Kidney tubule cell (primary cell): ENCODE measurements at regions not wholly inside any gene's neighbourhood (a gene's known extent, or its start where the extent isn't known, plus 50 kb on each side); places are given as distances from the start of the nearest gene placed in this dataset.
"Not testable (repeated sequence)": the region's sequence is repeated elsewhere in the genome, so short reads cannot be mapped to it uniquely, and the experiment has no call there.

Experiments
- DNase-seq: peaks from one replicate; pipeline ENCODE4 v3.0.0-alpha.2; 2018; ENCODE audit warnings: low spot score

DNA sequence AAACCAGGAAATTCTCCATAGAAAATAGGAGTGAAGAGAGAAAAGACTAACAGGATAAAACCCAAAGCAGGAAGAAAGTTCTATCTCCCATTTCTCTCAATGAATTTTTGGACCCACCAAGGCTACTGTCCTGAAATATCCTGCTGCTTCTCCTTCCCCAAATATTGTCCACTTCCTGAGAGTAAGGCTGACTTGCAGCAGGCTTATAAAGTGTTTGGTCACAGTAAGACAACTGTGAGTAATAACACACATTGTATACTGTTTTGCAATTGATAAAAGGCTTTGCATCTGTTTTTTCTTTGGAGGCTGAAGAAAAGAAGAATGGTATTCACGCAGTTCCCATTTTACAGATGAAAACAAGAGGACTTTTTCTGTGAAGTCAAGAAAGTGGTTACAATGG lies 52.8 kb downstream of the FOXD4L6 start:
- not testable (repeated sequence) for DNase-seq

DNA sequence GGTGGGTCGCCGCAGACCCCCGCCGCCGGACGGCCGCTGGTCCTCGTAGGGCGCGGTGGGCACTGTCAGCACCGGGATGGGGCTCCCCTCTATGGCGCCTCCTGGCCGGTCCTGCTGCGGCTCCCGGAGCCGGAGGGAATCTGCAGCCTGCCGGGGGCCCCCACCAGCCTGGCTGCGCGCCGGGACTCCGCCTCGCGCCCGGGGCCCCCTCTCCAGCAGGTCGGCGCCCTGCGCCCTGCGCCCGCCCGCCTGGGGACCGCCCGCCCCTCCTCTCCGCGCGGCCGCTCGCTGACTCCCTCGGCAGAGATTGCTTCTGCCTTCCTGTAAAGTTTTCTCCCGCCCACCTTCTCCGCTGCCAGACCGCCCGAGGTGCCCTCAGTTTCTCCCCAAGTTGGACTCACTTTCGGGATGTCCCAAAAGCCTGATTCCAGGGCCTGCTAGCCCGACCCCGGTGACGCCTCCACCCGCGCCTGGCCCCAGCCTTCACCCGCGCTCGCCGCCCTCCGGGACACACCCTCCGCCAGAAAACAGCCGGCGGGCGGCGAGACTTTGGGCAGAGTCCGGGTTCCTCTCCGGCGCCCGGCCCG lies 54.0 kb downstream of the FOXD4L6 start:
- peak; percentile 55 for DNase-seq

DNA sequence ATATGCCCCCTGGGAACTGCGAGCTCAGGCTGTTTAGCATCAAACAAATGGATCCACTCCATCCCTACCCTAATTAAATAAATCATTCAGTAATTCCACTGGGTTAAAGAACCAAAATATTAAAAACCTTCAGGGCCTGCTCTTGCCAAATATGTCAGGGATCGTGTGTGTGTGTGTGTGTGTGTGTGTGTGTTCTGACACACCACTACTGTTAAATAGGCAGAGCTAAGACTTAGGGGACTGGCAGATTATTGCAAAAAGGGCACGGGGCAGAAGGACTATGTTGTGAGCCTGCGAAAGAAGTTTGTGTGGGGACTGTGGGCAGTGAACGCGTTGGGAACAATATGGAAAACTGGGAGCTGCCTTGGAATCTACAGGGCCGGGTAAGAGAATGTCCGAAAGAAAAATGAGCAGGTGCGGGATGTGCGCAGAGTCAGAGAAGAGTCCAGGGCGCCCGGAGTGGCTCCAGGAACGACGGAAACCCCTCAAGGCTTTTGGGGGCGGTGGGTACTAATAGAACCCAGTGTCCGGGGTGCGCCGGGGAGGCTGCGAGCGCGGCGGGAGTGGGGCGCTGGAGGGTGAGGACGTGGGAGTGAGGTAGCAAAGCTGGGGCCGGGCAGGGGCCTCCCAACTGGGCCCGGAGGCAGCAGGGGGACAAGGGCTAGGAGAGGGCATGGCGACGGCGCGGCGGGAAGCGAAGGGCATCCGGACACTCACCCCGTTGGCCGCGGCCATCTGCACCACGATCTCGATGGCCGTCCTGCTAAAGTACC lies 54.8 kb downstream of the FOXD4L6 start:
- DNase-seq = peak; percentile 13

DNA sequence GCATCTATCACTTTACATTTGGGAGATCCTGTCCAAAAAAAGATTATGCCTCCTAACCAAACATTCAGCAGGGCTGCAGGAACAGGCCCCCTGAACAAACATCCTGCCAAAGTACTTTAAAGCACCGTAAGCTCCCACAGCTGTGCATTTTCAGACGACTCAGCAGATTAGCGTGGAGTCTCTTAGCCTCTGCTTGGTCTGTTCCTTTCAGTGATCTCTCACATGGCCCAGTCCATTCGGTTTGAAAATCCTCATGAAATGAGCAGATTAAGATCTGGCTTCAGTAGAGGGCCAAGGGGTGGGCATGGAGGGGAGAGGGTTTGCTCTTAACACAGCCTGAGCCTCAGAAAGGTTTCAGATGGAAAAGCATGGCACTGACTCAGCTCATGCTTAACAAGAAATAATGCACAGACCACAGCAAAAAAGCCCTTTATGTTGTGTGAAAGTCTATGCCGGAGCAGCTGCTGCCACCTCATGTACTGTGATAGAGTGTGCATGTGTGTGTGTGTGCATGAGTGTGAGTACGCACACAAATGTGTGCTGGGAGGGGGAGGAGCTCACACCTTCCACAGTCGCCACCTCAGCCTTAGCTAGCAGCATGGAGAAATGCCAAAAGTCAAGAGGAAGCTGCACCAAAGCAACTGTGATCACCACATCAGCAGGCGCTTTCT lies 64.2 kb downstream of the FOXD4L6 start:
- peak; percentile 41 for DNase-seq

DNA sequence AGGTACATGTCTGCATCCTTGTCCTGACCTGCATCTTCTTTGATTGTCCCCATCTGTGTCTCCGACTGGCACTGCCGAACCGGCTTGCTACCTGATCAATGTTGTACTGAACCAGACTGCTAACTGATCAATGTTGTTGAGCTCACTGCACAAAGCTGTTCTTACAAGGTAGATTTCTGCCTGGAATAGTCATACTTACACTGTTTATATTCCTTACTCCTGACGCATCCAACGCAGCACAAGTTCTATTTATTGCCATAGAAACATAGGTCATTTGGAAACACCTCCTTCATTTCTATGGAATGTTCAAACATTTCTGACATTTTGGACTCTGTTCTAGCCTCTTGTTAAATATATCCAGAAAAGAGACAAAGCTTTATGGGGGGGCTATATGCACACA lies 65.2 kb downstream of the FOXD4L6 start:
- not testable (repeated sequence) for DNase-seq

DNA sequence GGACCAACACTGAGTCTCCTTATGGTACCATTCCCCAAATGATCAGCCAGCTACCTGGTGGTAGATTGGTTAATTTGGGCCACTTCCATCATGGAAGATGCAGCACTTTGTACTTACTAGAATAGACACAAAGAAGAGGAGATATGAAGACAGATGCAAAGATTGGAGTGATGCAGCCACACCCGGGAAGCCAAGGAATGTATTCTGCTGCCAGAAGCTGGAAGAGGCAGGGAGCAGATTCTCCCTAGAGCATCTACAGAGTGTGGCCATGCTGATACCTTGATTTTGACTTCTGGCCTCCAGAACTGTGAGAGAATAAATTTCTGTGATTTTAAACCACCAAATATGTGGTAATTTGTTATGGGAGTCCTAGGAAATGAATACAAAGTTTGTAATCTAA lies 68.9 kb downstream of the FOXD4L6 start:
- DNase-seq = not testable (repeated sequence)

DNA sequence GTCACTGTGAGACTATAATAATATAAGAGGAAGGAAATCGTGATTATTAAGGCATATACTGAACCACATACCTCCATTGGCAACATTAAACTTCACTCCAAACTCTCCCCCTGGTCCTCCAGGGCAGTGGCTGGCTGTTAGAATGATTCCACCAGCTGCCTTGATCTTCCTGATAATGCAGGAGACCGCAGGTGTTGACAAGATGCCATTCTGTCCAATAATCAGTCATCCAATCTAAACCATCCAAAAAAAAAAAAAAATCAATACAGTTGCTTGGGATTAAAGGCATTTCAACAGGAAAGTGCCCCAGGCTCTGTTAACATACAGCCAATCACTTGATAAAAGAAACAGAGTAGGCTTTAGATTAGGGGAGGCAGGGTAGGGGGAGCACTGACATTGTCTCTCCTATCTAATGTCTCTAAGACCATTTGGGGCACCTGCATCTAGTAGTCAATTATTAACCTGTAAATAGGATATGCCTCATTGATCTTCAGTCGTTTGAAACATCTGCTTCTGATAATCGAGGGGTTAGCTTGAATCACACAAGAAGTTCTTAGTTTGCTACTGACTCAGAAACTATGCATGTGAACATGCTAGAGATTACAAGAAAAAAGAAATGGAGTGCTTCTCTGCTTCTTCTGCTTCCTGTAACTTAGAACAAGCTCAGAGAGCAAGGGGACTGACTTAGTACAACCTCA lies 74.7 kb downstream of the FOXD4L6 start:
- DNase-seq = peak; percentile 83

DNA sequence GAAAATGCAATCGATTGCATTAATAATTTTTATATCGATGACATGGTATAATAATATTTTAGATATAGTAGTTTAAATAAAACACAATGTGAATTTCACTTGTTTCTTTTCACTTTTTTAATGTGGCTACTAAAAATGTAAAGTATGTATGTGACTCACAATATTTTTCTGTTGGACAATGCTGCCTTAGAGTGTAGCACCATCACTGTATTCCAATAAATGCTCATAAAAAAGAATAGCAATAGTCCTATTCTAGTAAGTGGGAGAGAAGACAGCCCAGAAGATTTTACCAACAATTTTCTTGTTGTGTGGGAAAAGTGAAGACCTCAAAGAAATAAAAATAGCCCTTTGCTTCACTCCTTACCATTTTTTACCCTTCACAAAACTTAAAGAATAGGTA lies 79.8 kb downstream of the FOXD4L6 start:
- not testable (repeated sequence) for DNase-seq

DNA sequence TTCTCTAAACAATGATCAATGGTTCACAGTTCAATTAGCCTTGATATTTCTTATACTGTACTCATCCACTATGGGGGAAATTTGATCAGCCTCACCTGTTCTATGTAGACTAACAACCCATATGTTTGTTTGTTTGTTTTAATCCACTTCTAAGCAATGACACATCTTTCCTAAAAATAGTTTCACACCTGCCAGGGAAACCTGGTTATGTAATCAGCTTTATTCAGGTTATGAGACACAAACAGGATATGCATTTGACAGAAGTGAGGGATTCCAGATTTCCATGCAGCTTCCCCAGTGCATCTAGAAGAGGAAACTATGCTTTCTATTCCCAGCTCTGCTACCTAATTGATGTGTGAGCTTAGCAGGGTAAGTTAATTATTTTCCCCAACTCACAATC lies 80.7 kb downstream of the FOXD4L6 start:
- peak; percentile 25 for DNase-seq

DNA sequence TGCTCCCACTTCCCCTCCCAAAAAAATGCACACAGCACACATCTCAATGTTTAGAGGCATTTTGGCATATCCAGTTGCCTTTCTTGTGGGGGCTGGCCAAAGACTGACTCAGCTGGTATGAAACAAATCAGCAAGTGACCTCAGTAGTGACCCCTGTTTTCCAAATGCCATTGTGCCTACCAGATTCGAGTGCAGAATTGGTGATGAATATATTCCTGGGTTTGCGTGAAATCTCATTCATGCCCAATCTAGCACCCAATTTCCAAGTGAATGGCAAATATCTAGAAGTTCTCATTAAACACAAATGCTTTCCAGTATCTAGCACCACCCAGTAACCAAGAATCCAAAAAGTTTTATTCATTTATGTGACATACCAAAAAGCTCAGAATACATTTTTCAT lies 83.6 kb downstream of the FOXD4L6 start:
- not testable (repeated sequence) for DNase-seq

DNA sequence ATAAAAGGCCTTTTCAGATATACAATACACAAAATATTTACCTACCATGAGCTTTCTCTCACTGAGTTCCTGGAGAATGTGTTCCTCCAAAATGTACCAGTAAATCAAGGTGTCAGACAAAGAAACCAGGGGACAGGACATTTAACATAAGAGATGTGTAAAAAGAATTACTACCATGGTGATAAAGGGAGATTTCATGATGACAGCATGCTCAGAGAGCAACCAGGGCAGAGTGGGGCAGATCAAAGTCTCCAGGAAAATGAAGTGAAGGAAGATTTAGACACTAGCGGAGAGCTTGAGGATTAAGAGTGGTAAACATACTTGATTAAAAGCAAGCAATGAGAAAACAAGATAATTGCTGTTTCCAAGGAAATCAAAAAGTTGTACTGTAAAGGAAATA lies 85.0 kb downstream of the FOXD4L6 start:
- DNase-seq = not testable (repeated sequence)

DNA sequence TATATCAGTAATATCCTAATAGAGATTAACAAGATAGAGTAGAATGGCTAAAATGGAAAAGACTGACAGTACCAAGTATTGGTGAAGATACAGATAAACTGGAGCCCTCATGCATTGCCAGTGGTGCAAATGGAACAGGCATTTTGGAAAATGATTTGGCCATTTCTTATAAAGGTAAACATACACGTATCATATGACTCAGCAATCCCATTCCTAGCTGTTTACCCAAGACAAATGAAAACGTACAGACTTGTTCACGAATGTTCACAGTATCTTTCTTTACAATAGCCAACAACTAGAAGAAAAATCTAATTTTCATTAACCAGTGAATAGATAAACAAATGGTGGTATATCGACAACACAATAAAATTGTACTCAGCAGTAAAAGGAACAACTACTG lies 86.4 kb downstream of the FOXD4L6 start:
- DNase-seq = not testable (repeated sequence)

DNA sequence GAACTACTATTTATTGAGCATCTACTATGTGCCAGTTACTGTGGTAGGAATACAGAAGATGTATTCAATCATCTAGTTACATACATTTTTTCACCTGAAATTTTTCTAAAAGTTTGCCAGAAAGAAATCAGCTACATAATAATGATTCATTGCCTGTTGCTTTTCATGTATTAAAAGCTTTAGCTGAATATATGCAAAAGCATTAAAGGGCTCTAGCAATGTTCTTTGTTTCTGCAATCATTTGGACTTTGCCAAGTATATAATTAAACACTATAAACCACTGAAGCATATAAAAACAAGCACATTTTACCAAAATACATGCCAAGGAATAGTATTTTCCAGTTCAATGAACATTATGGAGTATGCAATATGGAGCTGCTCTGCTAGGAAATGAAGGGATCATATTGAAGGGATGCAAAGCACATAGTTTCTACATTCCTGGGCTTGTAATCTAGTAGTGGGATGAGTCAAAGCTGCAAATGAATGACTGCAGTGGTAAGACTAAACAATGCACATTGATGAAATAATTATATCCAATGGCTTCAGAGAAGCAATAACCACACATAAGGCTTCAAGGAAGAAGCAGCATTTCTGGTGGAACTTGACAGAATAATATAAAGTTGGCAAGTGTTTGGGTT lies 87.7 kb downstream of the FOXD4L6 start:
- DNase-seq = peak; percentile 52

DNA sequence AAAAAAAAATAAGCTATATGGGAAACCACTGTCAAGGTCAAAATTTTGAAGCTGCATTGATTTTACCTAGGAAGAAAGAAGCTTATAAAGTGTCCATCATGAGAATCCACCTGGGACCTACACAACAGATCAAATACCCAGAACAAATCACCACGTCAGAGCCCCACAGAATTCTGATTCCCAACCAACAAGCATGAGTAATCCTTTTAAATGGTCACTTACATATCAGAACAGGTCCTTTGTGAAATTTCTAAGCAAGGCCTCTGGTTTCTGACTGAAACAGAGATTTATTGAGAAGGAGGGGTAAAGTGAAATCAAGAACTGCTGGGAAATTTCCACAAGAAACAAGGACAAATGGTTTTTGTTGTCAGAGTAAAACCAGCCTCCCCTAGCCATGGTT lies 93.2 kb downstream of the FOXD4L6 start:
- DNase-seq = not testable (repeated sequence)

DNA sequence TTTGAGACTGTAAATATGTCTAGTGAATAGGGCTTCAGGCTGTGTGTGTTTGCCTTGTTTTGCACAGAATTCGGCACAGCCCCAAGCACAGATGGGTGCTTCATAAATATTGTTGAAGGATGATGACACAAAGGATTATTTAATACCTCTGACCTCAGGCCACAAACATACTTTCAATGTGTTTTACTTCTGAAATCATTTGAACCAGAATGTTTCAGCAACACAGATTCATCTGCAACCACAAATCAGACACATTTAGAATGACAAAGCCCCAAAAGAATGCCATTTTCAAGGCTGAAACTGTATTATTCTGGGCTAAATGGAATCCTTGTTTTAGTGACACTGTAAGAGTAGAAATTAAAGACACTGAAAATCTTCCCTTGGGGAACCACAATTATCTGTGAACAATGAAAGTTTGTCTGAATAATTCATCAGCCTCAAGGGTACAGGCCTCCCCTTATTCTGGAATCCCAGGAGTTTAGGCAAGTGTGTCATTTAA lies 93.7 kb downstream of the FOXD4L6 start:
- DNase-seq = peak; percentile 50

DNA sequence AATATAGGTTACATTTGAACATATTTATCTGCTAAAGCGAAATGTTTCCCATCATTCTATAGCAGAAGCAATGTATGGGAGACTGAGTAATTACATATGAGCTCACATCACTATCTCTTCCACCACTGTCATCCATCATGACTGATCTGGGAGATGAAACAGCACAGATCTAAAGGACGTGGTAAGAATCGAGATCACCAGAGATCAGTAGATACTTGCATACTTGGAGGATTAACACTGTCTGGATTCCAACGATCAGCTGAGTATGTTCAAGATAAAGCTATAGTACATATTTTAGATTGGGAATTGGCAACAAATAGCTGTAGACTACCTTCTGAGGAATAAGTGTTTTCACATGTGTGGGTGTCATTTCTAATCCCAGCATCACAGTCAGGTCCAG lies 94.6 kb downstream of the FOXD4L6 start:
- DNase-seq = not testable (repeated sequence)

DNA sequence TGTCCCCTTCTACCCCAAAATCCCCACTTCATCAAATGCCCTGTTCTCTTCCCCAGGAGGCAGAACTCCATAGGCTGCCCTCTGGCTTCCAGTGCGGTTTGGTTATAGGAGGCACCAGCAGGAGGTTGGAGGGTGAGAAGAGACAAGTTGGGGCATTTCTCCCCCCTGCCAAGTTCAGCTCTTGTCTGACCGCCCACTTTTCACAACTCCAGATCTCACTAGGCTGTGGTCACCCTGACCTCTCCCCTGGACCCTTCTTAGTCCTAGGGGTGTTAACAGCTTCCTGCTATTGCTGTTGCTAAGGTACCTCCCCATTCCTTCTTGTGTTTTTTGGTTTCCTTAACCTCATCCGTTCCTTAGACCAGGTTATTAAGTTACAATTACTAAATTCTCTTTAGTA lies 95.1 kb downstream of the FOXD4L6 start:
- not testable (repeated sequence) for DNase-seq

DNA sequence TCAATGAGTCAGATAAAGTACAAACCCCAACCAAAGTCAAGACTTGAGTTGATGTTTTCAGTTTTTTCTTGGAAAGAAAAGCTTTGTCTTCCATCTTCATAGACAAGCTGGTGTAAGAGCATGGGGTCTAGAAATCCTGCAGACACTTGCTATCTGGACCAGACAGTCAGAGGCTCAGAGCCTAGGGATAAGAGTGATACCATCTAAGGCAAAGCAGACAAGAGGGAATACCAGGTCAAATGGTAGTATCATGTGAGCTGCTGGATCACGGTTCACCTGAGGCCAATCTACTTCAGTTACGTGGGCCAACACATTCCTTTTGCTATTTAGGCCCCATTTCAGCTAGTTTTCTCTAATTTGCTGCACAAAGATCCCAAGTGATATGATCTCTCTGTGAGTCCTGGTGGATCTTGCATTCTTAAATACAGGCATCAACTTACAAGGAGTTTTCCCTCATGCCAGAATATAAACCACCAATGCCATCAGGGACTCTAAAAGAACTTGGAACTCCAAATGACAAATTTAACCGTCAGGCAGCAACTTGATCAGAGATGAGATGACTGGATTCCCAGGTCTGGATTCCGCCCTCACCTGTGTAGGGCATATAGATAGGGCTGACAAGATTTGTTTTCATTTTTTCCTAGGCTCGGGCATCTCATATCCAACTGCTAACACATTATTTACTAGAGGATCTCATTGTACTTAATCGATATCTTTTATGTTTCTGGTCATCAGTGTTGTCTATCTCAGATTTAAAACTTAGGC lies 101.4 kb downstream of the FOXD4L6 start:
- DNase-seq = not testable (repeated sequence)

DNA sequence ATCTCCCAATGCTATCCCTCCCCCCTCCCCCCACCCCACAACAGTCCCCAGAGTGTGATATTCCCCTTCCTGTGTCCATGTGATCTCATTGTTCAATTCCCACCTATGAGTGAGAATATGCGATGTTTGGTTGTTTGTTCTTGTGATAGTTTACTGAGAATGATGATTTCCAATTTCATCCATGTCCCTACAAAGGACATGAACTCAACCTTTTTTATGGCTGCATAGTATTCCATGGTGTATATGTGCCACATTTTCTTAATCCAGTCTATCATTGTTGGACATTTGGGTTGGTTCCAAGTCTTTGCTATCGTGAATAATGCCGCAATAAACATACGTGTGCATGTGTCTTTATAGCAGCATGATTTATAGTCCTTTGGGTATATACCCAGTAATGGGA lies 106.1 kb downstream of the FOXD4L6 start:
- not testable (repeated sequence) for DNase-seq

DNA sequence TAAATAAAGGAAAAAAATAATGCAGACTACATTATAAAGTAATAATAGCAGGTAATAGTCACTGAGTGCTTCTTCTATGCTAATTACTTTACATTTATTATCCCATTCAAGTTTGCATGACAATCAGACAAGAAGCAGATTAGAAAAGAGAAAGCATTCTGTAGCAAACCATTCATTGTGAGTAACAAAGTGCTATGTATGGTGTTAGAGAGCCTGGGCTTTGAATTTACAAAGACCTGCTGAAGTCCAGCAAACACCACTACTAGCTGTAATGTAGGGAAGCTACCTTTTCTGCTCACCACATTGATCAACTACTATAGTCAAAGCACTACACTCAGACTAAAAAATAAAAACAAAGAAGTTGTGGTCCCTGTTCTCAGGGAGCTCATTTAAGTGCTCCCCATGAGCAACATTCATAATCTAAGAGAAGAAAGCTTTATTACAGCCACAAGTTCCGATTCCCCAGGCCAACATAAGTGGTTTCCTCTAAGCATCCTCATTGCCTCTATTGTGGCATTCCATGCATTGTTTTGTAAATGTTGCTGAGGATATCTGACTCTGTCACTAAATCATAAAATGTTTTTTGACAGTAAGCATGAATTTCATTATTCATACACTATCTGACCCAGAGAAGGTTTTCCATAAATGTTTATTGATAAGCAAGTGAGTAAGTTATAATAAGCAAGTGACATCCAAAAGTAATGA lies 108.5 kb downstream of the FOXD4L6 start:
- not testable (repeated sequence) for DNase-seq
